Gastrocnemius medialis (tissue), 4 donors: ENCODE measurements at regions not wholly inside any gene's neighbourhood (a gene's known extent, or its start where the extent isn't known, plus 50 kb on each side); places are given as distances from the start of the nearest gene placed in this dataset.

Experiments
- CTCF ChIP-seq, 5 experiments: fragments of 450-650 bp in 3 of 5; fragments of 200-600 bp in 2 of 5; sonication (generic) in 2 of 5; IDR thresholded peaks in 4 of 5; conservative IDR thresholded peaks in 1 of 5; 1 replicate in 4 of 5; 2 replicates in 1 of 5; pipeline ENCODE4 v1.5.1; 2016 to 2019; ENCODE audit warnings: antibody characterized with exemption in 5 of 5, mild to moderate bottlenecking in 3 of 5, moderate library complexity in 3 of 5
- POLR2A ChIP-seq, 2 donors: fragments of 450-650 bp; IDR thresholded peaks; one replicate each; pipeline ENCODE4 v1.6.1; 2017; ENCODE audit warnings: antibody characterized with exemption in 2 of 2, mild to moderate bottlenecking in 2 of 2, moderate library complexity in 2 of 2

DNA sequence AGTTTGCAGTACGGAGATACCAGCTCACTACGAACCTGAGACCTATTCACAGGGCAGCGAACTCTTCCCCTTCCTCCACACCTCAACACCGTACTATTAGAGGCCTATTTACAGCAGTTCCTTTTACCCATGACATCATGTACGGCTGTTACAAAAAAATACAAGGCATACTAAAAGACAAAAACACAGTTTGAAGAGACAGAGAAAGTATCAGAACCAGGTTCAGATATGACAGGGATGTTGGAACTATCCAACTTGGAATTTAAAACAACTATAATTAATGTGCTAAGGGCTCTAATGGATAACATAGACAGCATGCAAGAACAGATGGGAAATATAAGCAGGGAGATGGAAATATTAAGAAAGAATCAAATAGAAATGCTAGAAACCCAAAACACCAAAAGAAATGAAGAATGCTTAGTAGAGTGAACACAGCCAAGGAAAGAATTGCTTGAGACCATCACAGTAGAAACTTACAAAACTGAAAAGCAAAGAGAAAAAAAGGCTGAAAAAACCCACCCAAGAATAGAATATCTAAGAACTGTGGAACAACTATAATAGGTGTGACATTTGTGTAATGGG is 99.2 kb upstream of the ZNF521 start:
- no peak for TF ChIP-seq CTCF (IDR thresholded peaks at IDR 0.05 in 4 of 5, conservative IDR thresholded peaks at IDR 0.05 in 1 of 5)
- TF ChIP-seq POLR2A (IDR thresholded peaks at IDR 0.05) = no peak
